Tibial nerve (tissue), 4 donors: ENCODE measurements at regions not wholly inside any gene's neighbourhood (a gene's known extent, or its start where the extent isn't known, plus 50 kb on each side); places are given as distances from the start of the nearest gene placed in this dataset.

Experiments
- EP300 ChIP-seq, 2 donors: sonication (generic); formaldehyde crosslinking; IDR thresholded peaks; one replicate each; pipeline ENCODE4 v1.6.1; 2017; ENCODE audit warnings: antibody characterized with exemption in 2 of 2, mild to moderate bottlenecking in 1 of 2
- POLR2A ChIP-seq, 2 donors: fragments of 450-650 bp; IDR thresholded peaks; one replicate each; pipeline ENCODE4 v1.6.1; 2017; ENCODE audit warnings: antibody characterized with exemption in 2 of 2, mild to moderate bottlenecking in 2 of 2, moderate library complexity in 2 of 2
- TF ChIP-seq, protein P1 (sequence below), 5 experiments: fragments of 200-600 bp in 3 of 5; fragments of 450-650 bp in 2 of 5; sonication (generic) in 3 of 5; IDR thresholded peaks; one replicate each; pipeline ENCODE4 v1.5.1; 2016 to 2019; ENCODE audit warnings: antibody characterized with exemption in 5 of 5, mild to moderate bottlenecking in 3 of 5, moderate library complexity in 2 of 5

DNA sequence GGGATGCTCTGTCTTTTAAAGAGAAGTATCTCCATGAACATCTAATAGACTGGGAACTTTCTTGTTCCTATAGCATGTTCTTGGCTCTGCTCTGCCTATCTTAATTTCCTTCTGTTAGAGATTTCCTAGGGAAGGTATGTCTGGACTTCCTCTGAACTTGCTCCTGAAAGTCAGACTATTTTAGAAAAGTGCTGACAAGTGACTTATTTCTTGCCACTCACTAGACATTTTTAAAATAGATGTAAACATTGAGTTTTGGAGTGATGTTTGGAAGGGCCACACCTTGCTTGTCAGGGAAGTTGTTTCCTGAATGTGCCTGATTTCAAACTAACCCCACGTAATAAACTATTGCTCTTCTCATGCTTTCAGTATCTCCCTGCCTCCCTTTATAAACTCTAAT, 62.4 kb upstream of the ATP8A1 start:
- TF ChIP-seq EP300 (IDR thresholded peaks at IDR 0.05) (no peak), POLR2A (IDR thresholded peaks at IDR 0.05) (no peak)
- TF ChIP-seq, protein P1, sequence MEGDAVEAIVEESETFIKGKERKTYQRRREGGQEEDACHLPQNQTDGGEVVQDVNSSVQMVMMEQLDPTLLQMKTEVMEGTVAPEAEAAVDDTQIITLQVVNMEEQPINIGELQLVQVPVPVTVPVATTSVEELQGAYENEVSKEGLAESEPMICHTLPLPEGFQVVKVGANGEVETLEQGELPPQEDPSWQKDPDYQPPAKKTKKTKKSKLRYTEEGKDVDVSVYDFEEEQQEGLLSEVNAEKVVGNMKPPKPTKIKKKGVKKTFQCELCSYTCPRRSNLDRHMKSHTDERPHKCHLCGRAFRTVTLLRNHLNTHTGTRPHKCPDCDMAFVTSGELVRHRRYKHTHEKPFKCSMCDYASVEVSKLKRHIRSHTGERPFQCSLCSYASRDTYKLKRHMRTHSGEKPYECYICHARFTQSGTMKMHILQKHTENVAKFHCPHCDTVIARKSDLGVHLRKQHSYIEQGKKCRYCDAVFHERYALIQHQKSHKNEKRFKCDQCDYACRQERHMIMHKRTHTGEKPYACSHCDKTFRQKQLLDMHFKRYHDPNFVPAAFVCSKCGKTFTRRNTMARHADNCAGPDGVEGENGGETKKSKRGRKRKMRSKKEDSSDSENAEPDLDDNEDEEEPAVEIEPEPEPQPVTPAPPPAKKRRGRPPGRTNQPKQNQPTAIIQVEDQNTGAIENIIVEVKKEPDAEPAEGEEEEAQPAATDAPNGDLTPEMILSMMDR (IDR thresholded peaks at IDR 0.05) = no peak
